ENCODE measurements at regions not wholly inside any gene's neighbourhood (a gene's known extent, or its start where the extent isn't known, plus 50 kb on each side); places are given as distances from the start of the nearest gene placed in this dataset.

- no peak for DNase-seq (ENCODE audit: low spot score)
- TF ChIP-seq, protein P1, sequence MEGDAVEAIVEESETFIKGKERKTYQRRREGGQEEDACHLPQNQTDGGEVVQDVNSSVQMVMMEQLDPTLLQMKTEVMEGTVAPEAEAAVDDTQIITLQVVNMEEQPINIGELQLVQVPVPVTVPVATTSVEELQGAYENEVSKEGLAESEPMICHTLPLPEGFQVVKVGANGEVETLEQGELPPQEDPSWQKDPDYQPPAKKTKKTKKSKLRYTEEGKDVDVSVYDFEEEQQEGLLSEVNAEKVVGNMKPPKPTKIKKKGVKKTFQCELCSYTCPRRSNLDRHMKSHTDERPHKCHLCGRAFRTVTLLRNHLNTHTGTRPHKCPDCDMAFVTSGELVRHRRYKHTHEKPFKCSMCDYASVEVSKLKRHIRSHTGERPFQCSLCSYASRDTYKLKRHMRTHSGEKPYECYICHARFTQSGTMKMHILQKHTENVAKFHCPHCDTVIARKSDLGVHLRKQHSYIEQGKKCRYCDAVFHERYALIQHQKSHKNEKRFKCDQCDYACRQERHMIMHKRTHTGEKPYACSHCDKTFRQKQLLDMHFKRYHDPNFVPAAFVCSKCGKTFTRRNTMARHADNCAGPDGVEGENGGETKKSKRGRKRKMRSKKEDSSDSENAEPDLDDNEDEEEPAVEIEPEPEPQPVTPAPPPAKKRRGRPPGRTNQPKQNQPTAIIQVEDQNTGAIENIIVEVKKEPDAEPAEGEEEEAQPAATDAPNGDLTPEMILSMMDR (IDR thresholded peaks at IDR 0.05; ENCODE audit: extremely low read depth, missing control alignments) = no peak
Measured at GRCh38 chr5:60148366-60148765, 254.8 kb upstream of the PDE4D start.

GRCh38 chr5:60147791-60148190 is 254.3 kb upstream of the PDE4D start:
- no peak for DNase-seq (ENCODE audit: low spot score)
- TF ChIP-seq, protein P1 (IDR thresholded peaks at IDR 0.05; ENCODE audit: extremely low read depth, missing control alignments) = no peak

DNA sequence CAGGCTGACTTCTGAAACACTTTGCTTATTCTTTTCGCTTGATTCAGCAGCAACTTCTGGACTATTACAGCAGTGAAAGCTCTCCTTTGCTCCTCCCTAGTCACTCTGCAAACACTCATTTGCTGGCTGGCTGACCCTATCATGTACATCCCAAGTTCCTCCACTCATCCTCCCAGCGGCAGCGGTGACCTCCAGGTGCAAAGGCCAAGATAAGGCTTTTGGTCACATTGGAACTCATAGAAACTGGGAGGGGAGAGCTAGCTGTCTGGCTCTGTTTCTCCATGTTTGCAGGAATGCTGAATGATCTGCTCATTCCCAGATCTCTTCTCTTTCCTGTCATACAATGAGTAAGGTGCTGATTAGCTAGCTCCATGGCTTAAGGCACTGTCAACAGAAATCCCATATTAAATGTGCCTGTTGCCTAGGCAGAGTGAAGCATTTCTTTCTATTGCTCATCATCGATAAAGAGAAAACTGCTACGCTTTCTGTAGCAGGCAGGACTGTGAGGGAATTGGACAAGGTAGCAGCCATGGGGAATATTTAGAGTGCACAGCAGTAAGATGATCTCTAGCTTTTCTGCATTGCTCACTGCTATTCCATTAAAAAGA is 250.5 kb upstream of the PDE4D start:
- no peak for DNase-seq (ENCODE audit: low spot score)
- TF ChIP-seq, protein P1 (IDR thresholded peaks at IDR 0.05; ENCODE audit: extremely low read depth, missing control alignments) = no peak

- TF ChIP-seq, protein P1 (IDR thresholded peaks at IDR 0.05; ENCODE audit: extremely low read depth, missing control alignments) = no peak
- no peak for DNase-seq (ENCODE audit: low spot score)
Measured at GRCh38 chr5:60141119-60141518, 247.6 kb upstream of the PDE4D start.

DNA sequence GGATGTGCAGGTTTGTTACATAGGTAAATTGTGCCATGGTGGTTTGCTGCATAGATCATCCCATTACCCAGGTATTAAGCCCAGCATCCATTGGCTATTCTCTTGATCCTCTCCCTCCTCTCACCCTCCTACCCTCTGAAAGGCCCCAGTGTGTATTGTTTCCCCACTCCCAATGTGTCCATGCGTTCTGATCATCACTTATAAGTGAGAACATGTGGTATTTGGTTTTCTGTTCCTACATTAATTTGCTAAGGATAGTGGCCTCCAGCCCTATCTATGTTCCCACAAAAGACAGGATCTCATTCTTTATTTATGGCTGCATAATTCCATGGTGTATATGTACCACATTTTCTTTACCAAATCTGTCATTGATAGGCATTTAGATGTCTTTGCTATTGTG is 243.3 kb upstream of the PDE4D start:
- no peak for DNase-seq (ENCODE audit: low spot score)

GRCh38 chr5:60131504-60131903 is 238.0 kb upstream of the PDE4D start:
- TF ChIP-seq, protein P1 (IDR thresholded peaks at IDR 0.05; ENCODE audit: extremely low read depth, missing control alignments) = no peak
- DNase-seq (ENCODE audit: low spot score) = no peak

More for the DNA sequence above, 243.3 kb upstream of the PDE4D start:
- TF ChIP-seq, protein P1 (IDR thresholded peaks at IDR 0.05; ENCODE audit: extremely low read depth, missing control alignments) = no peak

GRCh38 chr5:60125636-60126035 is 232.1 kb upstream of the PDE4D start:
- TF ChIP-seq, protein P1 (IDR thresholded peaks at IDR 0.05; ENCODE audit: extremely low read depth, missing control alignments) = no peak
- no peak for DNase-seq (ENCODE audit: low spot score)

Measured in GM20000 (cell line).